NCI-H2171 (cell line): ENCODE measurements at regions not wholly inside any gene's neighbourhood (a gene's known extent, or its start where the extent isn't known, plus 50 kb on each side); places are given as distances from the start of the nearest gene placed in this dataset.

ENCODE experiments used
- DNase-seq: peaks from one replicate; lab custom pipeline; 2025; lab: John Stamatoyannopoulos, UW

DNA sequence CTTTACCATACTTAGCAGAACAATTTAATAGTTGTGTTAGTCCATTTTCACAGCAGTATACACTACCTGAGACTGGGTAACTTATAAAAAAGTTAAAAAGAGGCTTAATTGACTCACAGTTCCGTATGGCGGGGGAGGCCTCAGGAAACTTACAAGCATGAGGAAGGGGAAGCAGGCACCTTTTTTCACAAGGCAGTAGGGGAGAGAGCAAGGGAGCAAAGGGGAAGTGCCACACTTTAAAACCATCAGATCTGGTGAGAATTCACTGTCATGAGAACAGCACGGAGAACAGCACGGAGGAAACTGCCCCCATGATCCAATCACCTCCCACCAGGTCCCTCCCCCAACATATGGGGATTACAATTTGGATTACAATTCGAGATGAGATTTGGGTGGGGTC lies 269.9 kb downstream of the MTRR start:
- no peak for DNase-seq

DNA sequence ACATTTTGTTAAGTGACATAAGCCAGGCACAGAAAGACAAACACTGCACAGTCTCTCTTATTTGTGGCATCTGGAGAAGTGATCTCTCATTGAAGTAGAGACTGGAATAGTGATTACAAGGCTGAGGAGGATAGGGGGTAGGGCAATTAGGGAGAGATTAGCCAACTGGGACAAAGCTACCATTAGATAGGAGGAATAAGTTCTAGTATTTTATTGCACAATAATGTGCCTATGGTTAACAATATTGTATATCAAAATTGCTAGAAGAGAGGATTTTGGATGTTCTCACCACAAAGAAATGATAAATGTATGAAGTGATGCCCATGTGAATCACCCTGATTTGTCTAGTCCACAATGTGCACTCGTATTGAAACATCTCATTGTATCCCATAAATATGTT lies 281.8 kb downstream of the MTRR start:
- no peak for DNase-seq

DNA sequence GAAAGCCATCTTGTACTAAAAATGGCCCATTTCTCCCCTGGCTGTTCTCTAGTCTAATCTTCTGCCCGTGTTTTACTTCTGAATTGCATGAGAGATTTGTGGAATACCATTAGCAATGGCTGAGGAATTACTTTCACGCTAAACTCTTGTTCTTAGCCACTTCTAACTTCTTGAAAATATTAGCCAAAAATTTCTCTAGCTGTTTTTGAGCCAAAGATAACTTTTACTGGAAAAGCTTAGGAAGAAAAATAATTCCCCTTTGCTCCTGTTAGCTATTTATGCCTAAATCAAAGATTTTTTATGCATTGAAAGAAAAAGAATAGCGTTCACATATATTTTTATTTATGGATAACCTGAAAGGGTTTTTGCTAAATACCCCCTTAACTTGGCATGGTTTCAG lies 287.8 kb downstream of the MTRR start:
- no peak for DNase-seq

DNA sequence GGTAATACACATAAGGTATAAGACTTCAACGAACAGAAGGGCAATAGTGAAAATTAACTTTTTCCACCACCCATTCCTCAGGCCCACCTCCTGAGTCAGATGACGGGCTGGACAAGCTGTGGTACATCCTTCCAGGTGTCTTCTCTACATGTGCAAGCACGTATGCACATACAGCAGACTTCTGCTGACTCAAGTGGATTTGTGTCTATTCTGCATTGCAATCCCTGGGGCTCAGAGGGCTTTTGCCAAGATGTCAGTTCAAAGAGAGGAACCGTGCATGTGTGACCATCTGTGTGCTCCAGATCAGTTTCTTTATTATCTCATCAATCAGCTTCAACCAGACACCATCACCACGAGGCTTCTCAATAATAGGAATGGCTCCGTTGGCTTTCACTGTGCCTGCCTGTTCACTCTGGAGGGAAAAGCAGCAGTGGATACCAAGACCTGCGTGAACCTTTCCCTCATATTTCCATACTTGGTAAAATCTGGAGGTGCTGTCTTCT lies 288.4 kb downstream of the MTRR start:
- DNase-seq = peak; percentile 20

DNA sequence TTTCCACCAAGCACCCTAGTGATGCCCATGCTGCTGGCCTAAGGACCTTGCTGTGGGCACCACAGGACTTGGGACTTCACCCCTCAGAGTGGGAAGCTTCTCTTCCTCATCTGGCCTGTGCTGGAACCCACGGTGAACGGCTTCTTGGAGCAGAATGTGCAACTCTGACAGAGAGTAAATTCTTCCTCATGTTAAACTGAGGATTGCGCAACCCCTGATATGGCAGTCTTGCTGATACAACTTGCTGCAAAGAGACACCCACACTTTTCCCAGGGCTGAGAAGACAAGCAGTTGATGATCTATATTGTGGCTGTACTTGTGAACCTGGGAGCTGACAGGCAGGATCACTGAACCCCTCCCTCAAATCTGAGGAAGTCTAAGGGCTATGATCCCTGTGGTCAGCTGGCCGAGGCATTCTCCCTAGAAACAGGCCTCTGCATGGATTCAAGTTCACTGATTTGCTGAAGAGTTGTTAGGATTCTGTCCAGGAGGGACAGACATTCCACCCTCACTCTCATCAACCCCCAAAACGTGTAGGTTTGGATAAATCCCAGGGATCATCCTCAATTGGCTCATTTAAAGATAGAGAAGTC lies 307.2 kb downstream of the MTRR start:
- DNase-seq = no peak

GRCh38 chr5:8184455-8185063 lies 315.6 kb downstream of the MTRR start:
- peak; percentile 53 for DNase-seq

DNA sequence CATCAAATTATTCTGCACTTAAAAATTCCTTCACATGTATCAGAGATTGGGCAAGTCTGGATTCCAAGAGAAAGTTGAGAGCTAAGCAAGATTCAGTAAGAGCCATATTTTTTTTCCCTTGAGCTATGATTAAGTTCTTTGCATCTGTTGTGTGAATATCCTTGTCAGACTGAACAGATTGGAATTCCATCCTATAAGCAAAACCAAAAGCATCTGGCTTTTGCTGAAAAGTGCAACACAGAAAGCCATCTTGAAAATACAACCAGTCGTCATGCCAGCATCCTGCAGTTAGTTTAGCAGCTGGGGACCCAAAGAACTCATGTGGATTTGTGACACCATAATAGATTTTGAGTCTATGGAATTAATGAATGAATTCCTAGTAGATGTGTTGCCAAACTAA lies 316.9 kb downstream of the MTRR start:
- DNase-seq = peak; percentile 17

DNA sequence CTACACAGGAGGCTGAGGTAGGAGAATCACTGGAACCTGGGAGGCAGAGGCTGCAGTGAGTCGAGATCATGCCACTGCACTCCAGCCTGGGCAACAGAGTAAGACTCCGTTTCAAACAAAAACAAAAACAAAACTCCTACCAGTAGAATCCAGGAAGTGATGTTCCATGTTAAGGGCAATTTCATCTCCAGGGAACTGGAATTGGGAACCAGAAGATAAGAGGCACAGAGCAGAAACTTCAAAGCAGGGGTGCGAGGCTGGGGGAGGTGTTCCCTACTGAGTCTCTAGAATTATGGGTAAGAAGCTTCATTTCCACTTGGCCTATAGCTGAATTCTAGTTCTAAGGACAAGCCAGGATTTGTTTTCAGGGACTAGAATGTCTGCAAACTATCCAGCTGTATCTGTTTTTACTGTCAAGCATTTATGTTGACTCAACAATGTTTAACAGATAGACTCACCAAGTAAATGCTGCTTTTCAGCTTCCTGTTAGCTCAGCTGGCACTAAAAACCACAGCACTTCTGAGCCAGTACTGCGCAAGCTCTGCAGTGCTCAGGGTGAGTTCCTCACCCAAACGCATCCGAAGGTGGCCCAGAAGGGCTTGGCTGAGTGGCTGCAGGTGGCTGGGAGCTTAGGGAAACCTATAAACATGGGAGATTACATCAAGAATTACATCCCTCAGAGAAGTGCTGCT lies 320.1 kb downstream of the MTRR start:
- DNase-seq = no peak

DNA sequence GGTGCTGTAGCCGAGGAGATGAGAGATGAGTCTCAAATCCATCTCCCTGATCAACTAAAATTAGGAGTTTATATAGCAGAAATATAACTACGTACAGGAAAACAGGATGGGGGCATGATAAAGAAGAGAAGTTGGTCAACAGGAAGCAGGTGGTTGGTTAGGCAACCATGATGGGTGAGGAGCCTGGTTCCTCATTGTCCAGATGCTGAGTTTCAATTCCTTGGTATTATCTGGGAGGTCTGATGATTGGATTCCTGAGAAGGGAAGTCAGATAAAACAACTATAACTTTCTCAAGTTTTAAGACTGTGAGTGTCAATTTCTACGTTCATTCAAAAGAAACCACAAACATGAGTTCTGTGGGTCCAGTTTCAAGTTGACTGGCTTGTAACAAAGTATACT lies 323.9 kb downstream of the MTRR start:
- no peak for DNase-seq

DNA sequence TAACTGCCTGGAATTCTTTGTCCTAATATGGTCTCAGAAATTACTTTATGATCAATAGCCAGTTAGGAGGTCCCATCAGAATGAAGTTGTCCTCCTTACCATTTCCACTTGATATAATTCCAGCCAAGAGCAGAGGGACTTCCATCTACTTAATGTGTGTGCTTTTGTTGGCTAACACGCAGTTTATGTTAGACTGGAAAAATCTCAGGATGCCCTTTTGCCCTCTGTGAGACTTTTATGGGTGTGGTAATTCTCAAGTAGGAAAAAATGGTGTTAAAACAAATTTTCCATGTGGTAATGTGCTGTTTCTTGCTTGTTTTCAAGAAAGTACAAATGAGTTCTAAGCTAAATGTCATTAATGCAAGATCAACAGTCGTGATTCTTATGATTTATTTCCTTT lies 327.1 kb downstream of the MTRR start:
- DNase-seq = no peak

DNA sequence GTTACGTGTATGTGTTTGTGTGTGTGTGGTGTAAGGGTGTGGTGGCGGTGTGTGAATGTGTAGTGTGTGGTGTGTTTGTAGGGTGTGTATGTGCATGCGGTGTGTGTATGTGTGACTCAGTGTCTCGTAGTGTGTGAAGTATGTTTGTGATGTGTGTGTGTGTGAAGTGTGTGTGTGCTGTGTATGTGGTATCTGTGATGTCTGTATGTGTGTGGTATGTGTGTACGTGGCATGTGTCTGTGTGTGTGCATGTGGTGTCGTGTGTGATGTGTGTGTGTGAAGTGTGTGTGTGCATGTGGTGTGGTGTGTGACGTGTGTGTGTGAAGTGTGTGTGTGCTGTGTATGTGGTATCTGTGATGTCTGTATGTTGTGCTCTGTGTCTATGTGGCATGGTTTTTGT lies 339.4 kb downstream of the MTRR start:
- DNase-seq = no peak

GRCh38 chr5:8209500-8209899 lies 340.6 kb downstream of the MTRR start:
- no peak for DNase-seq

- no peak for DNase-seq
These were observed 344.8 kb downstream of the MTRR start for GRCh38 chr5:8213701-8214240.

- no peak for DNase-seq
These were observed 348.0 kb downstream of the MTRR start for GRCh38 chr5:8216921-8217320.

- no peak for DNase-seq
These were observed 357.2 kb downstream of the MTRR start for GRCh38 chr5:8226148-8226547.

- no peak for DNase-seq
These were observed 358.2 kb downstream of the MTRR start for GRCh38 chr5:8227112-8227511.

DNA sequence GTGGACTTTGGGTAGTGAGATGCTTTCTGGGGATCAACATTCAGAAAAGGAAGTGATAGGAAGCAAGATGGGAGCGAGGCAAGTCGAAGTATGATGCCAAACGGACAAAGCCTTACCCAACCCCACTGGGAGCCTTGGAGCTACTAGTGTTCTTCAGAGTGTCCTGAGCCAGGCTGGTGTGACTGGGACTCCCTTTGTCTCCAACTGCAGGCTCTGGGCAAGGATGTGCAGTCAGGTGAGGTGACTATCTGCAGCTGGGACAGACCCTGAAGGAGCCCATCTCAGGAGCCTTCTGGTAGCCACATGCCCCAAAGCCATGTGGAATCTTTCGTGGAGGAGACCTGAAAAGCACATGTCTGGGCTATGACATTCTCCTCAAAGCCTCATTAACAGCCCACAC lies 360.6 kb downstream of the MTRR start:
- DNase-seq = no peak

DNA sequence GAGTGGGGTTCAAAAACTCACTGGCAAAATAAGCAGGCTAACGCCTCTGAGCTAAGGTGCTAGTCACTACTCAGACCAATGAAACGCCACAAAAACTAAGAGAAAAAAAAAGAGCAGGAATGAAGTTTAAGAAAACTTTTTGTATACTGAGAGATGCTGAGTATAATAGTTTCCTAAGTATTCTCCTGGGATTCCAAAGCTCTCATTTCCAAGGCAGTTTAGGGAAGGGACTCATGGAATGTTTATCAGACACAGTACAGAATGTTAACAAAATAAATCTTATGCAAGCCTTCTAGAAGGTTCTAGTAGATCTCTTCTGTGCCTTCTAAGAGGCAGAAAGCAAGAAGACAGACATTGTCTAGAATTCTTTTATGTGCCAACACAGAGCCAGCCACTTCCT lies 361.9 kb downstream of the MTRR start:
- DNase-seq = no peak

DNA sequence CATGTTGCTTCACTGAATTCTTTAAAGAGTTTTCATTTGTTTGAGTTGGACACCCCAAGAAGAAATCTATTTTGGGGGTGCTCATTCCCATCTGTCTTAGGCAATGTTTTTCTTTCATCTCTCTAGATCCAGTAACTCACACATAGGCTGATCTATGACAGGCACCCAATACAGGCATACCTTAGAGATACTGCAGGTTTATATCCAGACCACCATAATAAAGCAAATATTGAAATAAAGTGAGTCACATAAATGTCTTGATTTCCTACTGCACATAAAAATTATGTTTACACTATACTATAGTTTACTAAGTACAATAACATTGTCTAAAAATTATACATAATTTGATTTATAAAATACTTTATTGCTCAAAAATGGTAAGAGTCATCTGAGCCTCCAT lies 364.5 kb downstream of the MTRR start:
- DNase-seq = no peak

DNA sequence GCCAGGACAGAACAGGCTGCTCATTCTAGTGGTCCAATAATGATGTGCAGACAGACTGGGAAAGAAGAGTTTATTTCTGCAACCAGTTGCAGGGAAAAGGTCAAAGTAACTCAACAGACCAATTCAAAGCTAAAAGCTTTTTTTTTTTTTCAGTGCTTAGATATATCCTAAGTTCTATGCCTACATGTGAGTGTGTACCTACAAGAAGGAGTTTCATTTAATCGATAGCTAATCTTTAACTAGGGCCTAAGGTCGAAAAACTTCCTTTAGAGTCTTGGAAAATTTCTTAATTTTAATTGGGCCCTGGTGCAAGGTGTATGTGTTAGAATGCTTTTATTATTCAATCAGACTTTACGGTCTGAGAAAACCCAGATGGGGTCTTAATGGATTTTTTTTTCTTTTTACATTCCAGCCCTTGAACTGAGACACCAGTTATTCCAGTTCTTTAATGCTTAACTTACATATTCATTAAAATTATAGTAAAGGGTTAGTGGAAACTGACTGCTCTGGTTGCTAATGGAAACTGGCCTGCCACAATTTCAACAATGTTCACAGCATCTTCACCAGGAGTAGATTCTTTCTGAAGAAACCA lies 365.3 kb downstream of the MTRR start:
- no peak for DNase-seq

DNA sequence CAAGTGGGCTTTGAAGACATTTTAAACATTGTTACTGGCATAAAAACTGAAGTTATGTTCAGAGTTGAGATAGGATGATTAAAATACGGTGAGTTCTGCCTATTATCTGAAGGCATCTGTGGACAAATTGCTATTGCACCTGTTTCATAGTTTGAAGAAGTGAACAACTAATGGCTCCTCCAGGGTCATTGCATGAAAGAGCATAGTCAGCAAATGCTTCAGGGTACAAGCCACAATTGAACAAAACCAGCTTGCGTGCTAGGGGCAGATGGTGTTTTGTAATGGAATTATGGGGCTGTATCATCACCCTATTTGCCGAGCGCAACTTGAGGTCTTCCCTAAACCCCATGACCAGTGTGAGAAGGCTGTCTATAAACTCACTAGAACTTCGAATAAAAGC lies 369.1 kb downstream of the MTRR start:
- DNase-seq = no peak

GRCh38 chr5:8239198-8239597 lies 370.2 kb downstream of the MTRR start:
- no peak for DNase-seq

DNA sequence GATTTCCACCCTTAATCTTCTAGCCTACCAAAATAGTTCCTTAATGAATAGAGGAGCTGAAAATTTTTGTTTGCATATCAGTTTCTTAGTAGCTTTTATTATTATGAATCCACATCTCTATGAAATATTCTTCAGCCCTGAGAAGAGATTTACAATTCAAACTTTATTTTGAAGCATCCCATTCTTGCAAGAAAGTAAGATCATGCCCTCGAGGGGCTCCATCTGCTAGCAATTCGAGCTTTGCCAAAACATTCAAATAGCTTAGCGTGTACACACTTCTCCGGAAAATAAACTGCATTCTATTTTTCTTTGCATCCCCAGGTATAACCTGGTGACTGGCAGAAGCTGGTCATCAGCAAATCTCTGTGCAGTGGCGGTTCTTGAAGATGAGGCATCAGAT lies 370.7 kb downstream of the MTRR start:
- DNase-seq = no peak
